Kidney (tissue), 13 donors: ENCODE measurements at regions not wholly inside any gene's neighbourhood (a gene's known extent, or its start where the extent isn't known, plus 50 kb on each side); places are given as distances from the start of the nearest gene placed in this dataset.
"Not testable (repeated sequence)": the region's sequence is repeated elsewhere in the genome, so short reads cannot be mapped to it uniquely, and the experiment has no call there.

ENCODE experiments used
- DNase-seq, 5 donors: peaks; one replicate each; pipeline ENCODE4 v3.0.0-alpha.2; 2013 to 2020
- FAIRE-seq: peaks from 2 replicates; lab custom pipeline; 2012; peaks lifted over from hg19 to GRCh38; lab: Jason Lieb, UNC
- H3K27ac ChIP-seq, 2 donors: one replicate each; pipeline ENCODE4 v1.7.0; 2013; ENCODE audit warnings: low read depth in 2 of 2, low read length in 2 of 2, inconsistent platforms in 1 of 2
- H3K27me3 ChIP-seq: one replicate; pipeline ENCODE4 v1.7.1; 2013; ENCODE audit warnings: low read length, inconsistent platforms; ENCODE audit not compliant: control insufficient read depth, insufficient read depth
- H3K36me3 ChIP-seq, 3 donors: one replicate each; pipeline versions ENCODE4 v1.7.0 to v1.7.1; 2013; ENCODE audit warnings: low read length in 3 of 3, control low read depth in 1 of 3, inconsistent platforms in 1 of 3; ENCODE audit not compliant: insufficient read depth in 3 of 3, control insufficient read depth in 2 of 3
- H3K4me1 ChIP-seq, 3 donors: one replicate each; pipeline versions ENCODE4 v1.7.0 to v1.7.1; 2013; ENCODE audit warnings: low read length in 3 of 3, inconsistent platforms in 1 of 3, low read depth in 1 of 3; ENCODE audit not compliant: control insufficient read depth in 2 of 3, insufficient read depth in 2 of 3
- H3K4me3 ChIP-seq, 3 donors: one replicate each; pipeline versions ENCODE4 v1.7.0 to v1.8.1; 2013; ENCODE audit warnings: low read length in 3 of 3, control low read depth in 1 of 3, inconsistent platforms in 1 of 3
- H3K9ac ChIP-seq, 3 donors: one replicate each; pipeline versions ENCODE4 v1.7.0 to v1.7.1; 2013; ENCODE audit warnings: low read length in 3 of 3, control low read depth in 1 of 3, inconsistent platforms in 1 of 3
- H3K9me3 ChIP-seq, 3 donors: one replicate each; pipeline versions ENCODE4 v1.7.0 to v1.7.1; 2013; ENCODE audit warnings: low read length in 3 of 3, control low read depth in 1 of 3, inconsistent platforms in 1 of 3; ENCODE audit not compliant: control insufficient read depth in 2 of 3, insufficient read depth in 1 of 3
- intact Hi-C: fragments of 100-400 bp; cut with DNase I; formaldehyde crosslinking; loops from one replicate; pipeline ENCODE4 v1.11.1; 2022
- TF ChIP-seq, protein P1 (sequence below): IDR thresholded peaks from 3 replicates; pipeline ENCODE4 v1.5.1; 2012; ENCODE audit warnings: mild to moderate bottlenecking, moderate library complexity, borderline replicate concordance; ENCODE audit not compliant: insufficient read depth; ENCODE audit errors: extremely low read depth
- donor health status: control.
- donor health status: control.
- donor health status: control.
- donor health status: control.
- donor health status: control.
- donor health status: DM: yes; HTN: yes; CAD: no.
- donor health status: Normal renal cell carcinoma (clear cell type).

DNA sequence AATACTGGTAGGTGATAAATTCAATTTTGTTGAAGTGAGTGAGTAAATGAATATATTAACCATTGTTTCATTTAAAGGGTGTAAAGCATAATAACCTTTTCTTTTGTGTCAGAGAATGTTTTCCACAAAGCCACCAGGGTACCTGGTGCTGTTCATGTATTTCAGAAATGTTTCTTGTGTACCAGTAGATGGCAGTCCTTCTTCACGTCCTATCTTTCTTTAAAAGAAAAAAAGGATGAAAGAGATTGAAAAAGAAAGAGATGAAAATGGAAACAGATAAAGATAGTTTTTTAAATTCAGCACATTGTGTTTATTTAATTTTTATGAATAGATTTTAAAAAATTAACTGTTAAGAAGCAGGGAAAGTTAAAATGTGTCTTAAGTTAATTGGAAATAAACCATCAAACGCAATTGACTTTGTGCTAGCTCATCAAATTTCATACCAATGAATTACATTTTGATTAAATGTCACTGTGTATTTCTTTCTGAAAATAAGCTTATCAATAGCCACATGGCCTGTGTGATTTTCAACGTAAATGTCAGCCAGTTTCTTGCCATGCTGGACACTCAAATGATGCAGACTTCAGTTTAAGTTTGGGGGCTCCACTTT, 65.5 kb upstream of the CHORDC1 start:
- H3K4me1 ChIP-seq, result no peaks in the 10 kb centered on the region
- intact Hi-C loops, result no loop called here
- H3K27ac ChIP-seq, result no peak overlapping the region
- no peaks in the 10 kb centered on the region for H3K27me3 ChIP-seq
- H3K36me3 ChIP-seq, result no peaks in the 10 kb centered on the region
- no peak overlapping the region for H3K9ac ChIP-seq
- DNase-seq, result peak in 2 of 5 donors; percentile 19 to 25
- no peaks in the 10 kb centered on the region for H3K9me3 ChIP-seq
- no peak overlapping the region for H3K4me3 ChIP-seq
- FAIRE-seq, result peak; percentile 94
- TF ChIP-seq, protein P1, sequence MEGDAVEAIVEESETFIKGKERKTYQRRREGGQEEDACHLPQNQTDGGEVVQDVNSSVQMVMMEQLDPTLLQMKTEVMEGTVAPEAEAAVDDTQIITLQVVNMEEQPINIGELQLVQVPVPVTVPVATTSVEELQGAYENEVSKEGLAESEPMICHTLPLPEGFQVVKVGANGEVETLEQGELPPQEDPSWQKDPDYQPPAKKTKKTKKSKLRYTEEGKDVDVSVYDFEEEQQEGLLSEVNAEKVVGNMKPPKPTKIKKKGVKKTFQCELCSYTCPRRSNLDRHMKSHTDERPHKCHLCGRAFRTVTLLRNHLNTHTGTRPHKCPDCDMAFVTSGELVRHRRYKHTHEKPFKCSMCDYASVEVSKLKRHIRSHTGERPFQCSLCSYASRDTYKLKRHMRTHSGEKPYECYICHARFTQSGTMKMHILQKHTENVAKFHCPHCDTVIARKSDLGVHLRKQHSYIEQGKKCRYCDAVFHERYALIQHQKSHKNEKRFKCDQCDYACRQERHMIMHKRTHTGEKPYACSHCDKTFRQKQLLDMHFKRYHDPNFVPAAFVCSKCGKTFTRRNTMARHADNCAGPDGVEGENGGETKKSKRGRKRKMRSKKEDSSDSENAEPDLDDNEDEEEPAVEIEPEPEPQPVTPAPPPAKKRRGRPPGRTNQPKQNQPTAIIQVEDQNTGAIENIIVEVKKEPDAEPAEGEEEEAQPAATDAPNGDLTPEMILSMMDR, result peak; percentile 53

DNA sequence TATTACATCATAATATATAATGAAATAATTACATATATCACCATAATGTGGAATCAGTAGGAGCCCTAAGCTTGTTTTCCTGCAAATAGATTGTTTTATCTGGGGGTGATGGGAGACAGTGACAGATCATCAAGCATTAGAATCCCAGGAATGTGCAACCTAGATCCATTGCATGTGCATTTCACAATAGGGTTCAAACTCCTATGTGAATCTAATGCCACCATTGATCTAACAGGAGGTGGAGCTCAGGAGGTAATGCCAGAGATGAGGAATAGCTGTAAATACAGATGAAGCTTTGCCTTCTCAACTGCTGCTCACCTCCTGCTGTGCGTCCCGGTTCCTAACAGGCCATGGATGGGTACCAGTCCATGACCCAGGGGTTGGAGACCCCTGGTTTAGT, 63.8 kb upstream of the CHORDC1 start:
- Histone ChIP-seq H3K36me3 (no peaks in the 10 kb centered on the region), H3K9me3 (no peaks in the 10 kb centered on the region), H3K27ac (no peak overlapping the region), H3K27me3 (no peaks in the 10 kb centered on the region), H3K9ac (no peak overlapping the region), H3K4me3 (no peak overlapping the region), H3K4me1 (no peaks in the 10 kb centered on the region)
- intact Hi-C loops, result no loop called here
- no peak for DNase-seq
- TF ChIP-seq, protein P1, result no peak
- FAIRE-seq, result no peak

DNA sequence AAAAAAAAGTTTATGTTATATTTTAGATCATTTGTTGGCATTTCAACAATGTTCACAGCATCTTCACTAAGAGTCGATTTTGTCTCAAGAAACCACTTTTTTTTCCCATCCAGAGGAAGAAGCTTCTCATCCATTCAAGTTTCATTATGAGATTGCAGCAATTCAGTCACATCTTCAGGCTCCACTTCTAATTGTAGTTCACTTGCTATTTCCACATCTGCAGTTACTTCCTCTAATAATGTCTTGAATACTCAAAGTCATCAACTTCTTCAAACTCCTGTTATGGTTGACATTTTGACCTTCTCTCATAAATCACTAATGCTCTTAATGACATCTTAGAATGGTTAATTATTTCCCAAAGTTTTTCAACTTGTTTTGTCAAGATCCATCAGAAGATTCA, 61.3 kb upstream of the CHORDC1 start:
- intact Hi-C loops, result no loop called here
- H3K4me1 ChIP-seq, result no peaks in the 10 kb centered on the region
- FAIRE-seq (no peak), DNase-seq (no peak)
- no peaks in the 10 kb centered on the region for H3K9me3 ChIP-seq
- H3K9ac ChIP-seq, result no peak overlapping the region
- H3K27ac ChIP-seq, result no peak overlapping the region
- TF ChIP-seq, protein P1, result no peak
- H3K36me3 ChIP-seq, result no peaks in the 10 kb centered on the region
- H3K4me3 ChIP-seq, result no peak overlapping the region
- no peaks in the 10 kb centered on the region for H3K27me3 ChIP-seq

DNA sequence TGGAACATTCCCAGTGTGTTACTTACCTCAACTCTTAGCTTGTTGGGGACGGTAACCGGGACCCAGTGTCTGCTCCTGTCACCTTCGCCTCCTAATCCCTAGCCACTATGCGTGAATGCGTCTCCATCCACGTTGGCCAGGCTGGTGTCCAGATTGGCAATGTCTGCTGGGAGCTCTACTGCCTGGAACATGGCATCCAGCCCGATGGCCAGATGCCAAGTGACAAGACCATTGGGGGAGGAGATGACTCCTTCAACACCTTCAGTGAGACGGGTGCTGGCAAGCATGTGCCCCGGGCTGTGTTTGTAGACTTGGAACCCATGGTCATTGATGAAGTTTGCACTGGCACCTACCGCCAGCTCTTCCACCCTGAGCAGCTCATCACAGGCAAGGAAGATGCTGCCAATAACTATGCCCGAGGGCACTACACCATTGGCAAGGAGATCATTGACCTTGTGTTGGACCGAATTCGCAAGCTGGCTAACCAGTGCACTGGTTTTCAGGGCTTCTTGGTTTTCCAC, 59.8 kb upstream of the CHORDC1 start:
- H3K9me3 ChIP-seq, H3K36me3 ChIP-seq, H3K27me3 ChIP-seq, DNase-seq, H3K4me1 ChIP-seq, FAIRE-seq, H3K27ac ChIP-seq, H3K4me3 ChIP-seq, intact Hi-C loops, H3K9ac ChIP-seq: not testable (repeated sequence)
